SK-N-SH (cell line): ENCODE measurements at regions not wholly inside any gene's neighbourhood (a gene's known extent, or its start where the extent isn't known, plus 50 kb on each side); places are given as distances from the start of the nearest gene placed in this dataset.

Experiments
- CTCF ChIP-seq: fragments of 200-600 bp; sonication (generic); IDR thresholded peaks from 2 replicates; pipeline ENCODE4 v1.6.1; 2017; ENCODE audit warnings: antibody characterized with exemption, mild to moderate bottlenecking, moderate library complexity
- EP300 ChIP-seq, 2 experiments: IDR thresholded peaks; 2 replicates each; pipeline versions ENCODE4 v1.4.0 to v1.6.1; 2012; ENCODE audit warnings: borderline replicate concordance in 1 of 2, low read depth in 1 of 2, low read length in 1 of 2
- GABPA ChIP-seq: IDR thresholded peaks from 2 replicates; pipeline ENCODE4 v1.4.0; 2012; ENCODE audit warnings: low read depth, mild to moderate bottlenecking
- GATA2 ChIP-seq: sonication (generic); formaldehyde crosslinking; IDR thresholded peaks from 2 replicates; pipeline ENCODE4 v1.5.0; 2020; ENCODE audit warnings: mild to moderate bottlenecking, missing genetic modification reagents
- MEF2A ChIP-seq: IDR thresholded peaks from 2 replicates; pipeline ENCODE4 v1.4.0; 2012; ENCODE audit warnings: low read depth, borderline replicate concordance
- PBX3 ChIP-seq: IDR thresholded peaks from 2 replicates; pipeline ENCODE4; 2012
- POLR2AphosphoS5 ChIP-seq: IDR thresholded peaks from 2 replicates; pipeline ENCODE4 v1.6.1; 2012; ENCODE audit warnings: low read depth, low read length
- RAD21 ChIP-seq: IDR thresholded peaks from 2 replicates; pipeline ENCODE4 v1.6.1; 2012; ENCODE audit warnings: mild to moderate bottlenecking, low read length
- RFX5 ChIP-seq: IDR thresholded peaks from 2 replicates; pipeline ENCODE4 v1.6.1; 2012; ENCODE audit warnings: mild to moderate bottlenecking, improper control_type of control experiment, low read length
- RXRA ChIP-seq: IDR thresholded peaks from 2 replicates; pipeline ENCODE4 v1.4.0; 2012; ENCODE audit warnings: low read depth, mild to moderate bottlenecking, borderline replicate concordance
- USF2 ChIP-seq: fragments of 150-350 bp; IDR thresholded peaks from 2 replicates; pipeline ENCODE4 v1.6.1; 2017; ENCODE audit warnings: antibody characterized with exemption, low read length, low read depth, borderline replicate concordance

- TF ChIP-seq CTCF: peak; percentile 89
- TF ChIP-seq GABPA: no peak
- peak in 1 of 2 experiments; percentile 87; a peak in 2 of 4 replicates for TF ChIP-seq EP300 (IDR thresholded peaks at IDR 0.05; ENCODE audit: borderline replicate concordance in 1 of 2, low read depth in 1 of 2, low read length in 1 of 2)
- TF ChIP-seq RAD21: peak; percentile 97
- TF ChIP-seq RXRA: no peak
- TF ChIP-seq PBX3: peak; percentile 86
- 0 out of 2 replicates have a peak, but pooled peaks have one; percentile 11 for TF ChIP-seq POLR2AphosphoS5
- no peak for TF ChIP-seq RFX5
- no peak for TF ChIP-seq USF2
- TF ChIP-seq MEF2A: no peak
- TF ChIP-seq GATA2 (CRISPR knock-in tag): peak; percentile 45
Measured at GRCh38 chr9:27726244-27727081, 153.2 kb upstream of the C9orf72 start.
